ENCODE measurements at regions not wholly inside any gene's neighbourhood (a gene's known extent, or its start where the extent isn't known, plus 50 kb on each side); places are given as distances from the start of the nearest gene placed in this dataset.

- no peak for DNase-seq (ENCODE audit: low read depth)
- TF ChIP-seq CTCF (conservative IDR thresholded peaks at IDR 0.05; ENCODE audit: low read length), result no peak
- H3K4me3 ChIP-seq (ENCODE audit: low read length), result no peak overlapping the region
These were observed 448.1 kb downstream of the GATA3 start for GRCh38 chr10:8502573-8502972.

- TF ChIP-seq CTCF (conservative IDR thresholded peaks at IDR 0.05; ENCODE audit: low read length), result no peak
- no peak for DNase-seq (ENCODE audit: low read depth)
- H3K4me3 ChIP-seq (ENCODE audit: low read length), result no peak overlapping the region
These were observed 450.0 kb downstream of the GATA3 start for GRCh38 chr10:8504499-8504898.

GRCh38 chr10:8507156-8507555 is 452.7 kb downstream of the GATA3 start:
- no peak for TF ChIP-seq CTCF (conservative IDR thresholded peaks at IDR 0.05; ENCODE audit: low read length)
- H3K4me3 ChIP-seq (ENCODE audit: low read length), result no peak overlapping the region
- DNase-seq (ENCODE audit: low read depth), result no peak

GRCh38 chr10:8508882-8509281 is 454.4 kb downstream of the GATA3 start:
- DNase-seq (ENCODE audit: low read depth), result no peak
- no peak for TF ChIP-seq CTCF (conservative IDR thresholded peaks at IDR 0.05; ENCODE audit: low read length)
- H3K4me3 ChIP-seq (ENCODE audit: low read length), result no peak overlapping the region

- no peak for DNase-seq (ENCODE audit: low read depth)
- H3K4me3 ChIP-seq (ENCODE audit: low read length), result no peak overlapping the region
- TF ChIP-seq CTCF (conservative IDR thresholded peaks at IDR 0.05; ENCODE audit: low read length), result no peak
These were observed 456.0 kb downstream of the GATA3 start for GRCh38 chr10:8510471-8510870.

- H3K4me3 ChIP-seq (ENCODE audit: low read length), result no peak overlapping the region
- TF ChIP-seq CTCF (conservative IDR thresholded peaks at IDR 0.05; ENCODE audit: low read length), result no peak
- DNase-seq (ENCODE audit: low read depth), result no peak
These were observed 456.5 kb downstream of the GATA3 start for GRCh38 chr10:8511026-8511425.

- DNase-seq (ENCODE audit: low read depth), result no peak
- no peak for TF ChIP-seq CTCF (conservative IDR thresholded peaks at IDR 0.05; ENCODE audit: low read length)
- H3K4me3 ChIP-seq (ENCODE audit: low read length), result no peak overlapping the region
These were observed 459.0 kb downstream of the GATA3 start for GRCh38 chr10:8513155-8514147.

Measured in AG10803 (cell line).